B cell (primary cell): ENCODE measurements at regions not wholly inside any gene's neighbourhood (a gene's known extent, or its start where the extent isn't known, plus 50 kb on each side); places are given as distances from the start of the nearest gene placed in this dataset.

Experiments used
- ATAC-seq: fragments of 200-7000 bp; cut with Tn5 transposase; one replicate; pipeline ENCODE4 v1.10.0; 2021; ENCODE audit warnings: low read depth, mild to moderate bottlenecking, moderate number of reproducible peaks, moderate library complexity
- CTCF ChIA-PET: fragments of 350-600 bp; sonication (Branson Sonifier 250); formaldehyde crosslinking; loops from one replicate; lab custom pipeline; 2021; ENCODE audit warnings: antibody characterized with exemption, inconsistent platforms; lab: Charles Lee
- POLR2A ChIA-PET: fragments of 350-600 bp; sonication (Branson Sonifier 250); formaldehyde crosslinking; loops from one replicate; lab custom pipeline; 2021; ENCODE audit warnings: antibody characterized with exemption; lab: Charles Lee
- DNase-seq: peaks from one replicate; pipeline ENCODE4 v3.0.0; 2013
- H2AFZ ChIP-seq: 2 replicates; pipeline ENCODE4 v1.6.1; 2012; ENCODE audit warnings: mild to moderate bottlenecking, low read depth, low read length; ENCODE audit not compliant: insufficient read depth, poor library complexity, severe bottlenecking
- H3K27ac ChIP-seq, 2 donors: 1 replicate in 1 of 2; 2 replicates in 1 of 2; pipeline ENCODE4 v1.5.1; 2012 to 2013; ENCODE audit warnings: low read length in 2 of 2, mild to moderate bottlenecking in 2 of 2, moderate library complexity in 1 of 2
- H3K27me3 ChIP-seq, 4 experiments: fragments of 200-600 bp in 1 of 4; sonication (generic) in 1 of 4; replicated peaks in 1 of 4; 1 replicate in 2 of 4; 2 replicates in 2 of 4; pipeline versions ENCODE4 v1.6.1 to v1.7.0; 2013 to 2016; ENCODE audit warnings: low read length in 3 of 4, mild to moderate bottlenecking in 2 of 4, mixed read lengths in 1 of 4, moderate library complexity in 1 of 4; ENCODE audit not compliant: insufficient read depth in 4 of 4, control insufficient read depth in 3 of 4; ENCODE audit errors: control extremely low read depth in 1 of 4
- H3K36me3 ChIP-seq, 2 experiments: replicated peaks in 1 of 2; 1 replicate in 1 of 2; 2 replicates in 1 of 2; pipeline versions ENCODE4 v1.6.1 to v1.7.1; 2013; ENCODE audit warnings: low read length in 1 of 2; ENCODE audit not compliant: insufficient read depth in 2 of 2, control insufficient read depth in 1 of 2; ENCODE audit errors: control extremely low read depth in 1 of 2, extremely low read depth in 1 of 2
- H3K4me1 ChIP-seq, 2 donors: fragments of 200-600 bp in 1 of 2; sonication (generic) in 1 of 2; 1 replicate in 1 of 2; 2 replicates in 1 of 2; pipeline versions ENCODE4 v1.5.1 to v1.6.1; 2013 to 2017; ENCODE audit warnings: low read length in 2 of 2; ENCODE audit not compliant: control insufficient read depth in 2 of 2, insufficient read depth in 2 of 2
- H3K4me2 ChIP-seq: replicated peaks from 2 replicates; pipeline ENCODE3; 2012; ENCODE audit warnings: mild to moderate bottlenecking, low read depth, low read length; ENCODE audit not compliant: poor library complexity, severe bottlenecking
- H3K4me3 ChIP-seq, 5 experiments: fragments of 200-600 bp in 1 of 5; sonication (generic) in 1 of 5; 1 replicate in 3 of 5; 2 replicates in 2 of 5; pipeline versions ENCODE4 v1.5.1 to v1.7.0; 2011 to 2016; ENCODE audit warnings: low read length in 4 of 5, mild to moderate bottlenecking in 4 of 5, low read depth in 2 of 5, control low read depth in 1 of 5, moderate library complexity in 1 of 5; ENCODE audit not compliant: insufficient read depth in 1 of 5; ENCODE audit errors: control extremely low read depth in 1 of 5, extremely low read depth in 1 of 5
- H3K79me2 ChIP-seq: fragments of 200-600 bp; sonication (generic); one replicate; pipeline ENCODE4 v1.6.0; 2016; ENCODE audit warnings: low read length; ENCODE audit not compliant: control insufficient read depth, insufficient read depth
- H3K9ac ChIP-seq: fragments of 200-600 bp; sonication (generic); 2 replicates; pipeline ENCODE4 v1.6.1; 2017; ENCODE audit warnings: mild to moderate bottlenecking, low read length, moderate library complexity
- H3K9me3 ChIP-seq, 3 donors: one replicate each; pipeline versions ENCODE4 v1.6.1 to v1.7.1; 2013; ENCODE audit warnings: low read length in 2 of 3; ENCODE audit not compliant: control insufficient read depth in 2 of 3, insufficient read depth in 1 of 3; ENCODE audit errors: control extremely low read depth in 1 of 3
- H4K20me1 ChIP-seq: 2 replicates; pipeline ENCODE4 v1.6.0; 2012; ENCODE audit warnings: mild to moderate bottlenecking, low read length; ENCODE audit not compliant: insufficient read depth, control insufficient read depth, poor library complexity, severe bottlenecking
- H3K27ac Mint-ChIP-seq: one replicate; pipeline ENCODE4 v1.8.0; 2021; ENCODE audit warnings: mixed read lengths
- H3K27me3 Mint-ChIP-seq: one replicate; pipeline ENCODE4 v1.8.0; 2021; ENCODE audit warnings: mixed read lengths
- H3K4me1 Mint-ChIP-seq: one replicate; pipeline ENCODE4 v1.8.0; 2021; ENCODE audit warnings: mixed read lengths
- H3K4me3 Mint-ChIP-seq: one replicate; pipeline ENCODE4 v1.8.0; 2021; ENCODE audit warnings: mixed read lengths
- H3K9me3 Mint-ChIP-seq: one replicate; pipeline ENCODE4 v1.8.0; 2022; ENCODE audit warnings: mixed read lengths; ENCODE audit not compliant: insufficient read depth
- EZH2 ChIP-seq: IDR thresholded peaks from 2 replicates; pipeline ENCODE4 v1.6.1; 2012; ENCODE audit warnings: borderline replicate concordance, low read depth, mild to moderate bottlenecking, moderate library complexity, low read length; ENCODE audit not compliant: insufficient read depth, poor library complexity, severe bottlenecking
- WGBS: methylation state at CpG from one replicate; pipeline ENCODE4 v1.1.5; 2013; ENCODE audit warnings: missing lambda C conversion rate; ENCODE audit not compliant: insufficient coverage; 5-methylcytosine and 5-hydroxymethylcytosine counted together
- intact Hi-C: fragments of 100-400 bp; cut with micrococcal nuclease; formaldehyde crosslinking; loops from one replicate; pipeline ENCODE4 v1.10.0; 2022
- TF ChIP-seq, protein P1 (sequence below): fragments of 200-600 bp; IDR thresholded peaks from one replicate; pipeline ENCODE4 v1.8.0; 2022; ENCODE audit warnings: antibody characterized with exemption, mild to moderate bottlenecking

DNA sequence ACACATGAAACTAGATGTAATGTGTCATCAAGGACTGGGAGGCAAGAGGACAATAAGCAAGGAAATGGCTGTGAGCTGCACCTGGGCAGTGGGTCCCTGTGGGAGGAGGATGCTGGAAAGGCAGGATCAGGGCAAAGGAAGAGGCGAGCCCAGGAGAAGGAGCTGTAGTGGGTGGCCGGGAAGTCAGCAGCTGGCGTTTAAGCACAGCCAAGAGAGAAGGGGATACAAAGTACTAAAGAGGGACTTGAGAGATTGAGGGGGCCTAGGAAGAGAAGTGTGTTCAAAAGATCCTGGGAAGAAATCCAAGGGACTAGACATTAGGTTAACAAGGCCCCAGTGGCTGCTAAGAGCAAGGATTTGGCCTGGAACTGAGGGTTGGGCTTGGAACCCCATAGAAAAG lies 188.5 kb upstream of the SLC24A5 start:
- TF ChIP-seq, protein P1, sequence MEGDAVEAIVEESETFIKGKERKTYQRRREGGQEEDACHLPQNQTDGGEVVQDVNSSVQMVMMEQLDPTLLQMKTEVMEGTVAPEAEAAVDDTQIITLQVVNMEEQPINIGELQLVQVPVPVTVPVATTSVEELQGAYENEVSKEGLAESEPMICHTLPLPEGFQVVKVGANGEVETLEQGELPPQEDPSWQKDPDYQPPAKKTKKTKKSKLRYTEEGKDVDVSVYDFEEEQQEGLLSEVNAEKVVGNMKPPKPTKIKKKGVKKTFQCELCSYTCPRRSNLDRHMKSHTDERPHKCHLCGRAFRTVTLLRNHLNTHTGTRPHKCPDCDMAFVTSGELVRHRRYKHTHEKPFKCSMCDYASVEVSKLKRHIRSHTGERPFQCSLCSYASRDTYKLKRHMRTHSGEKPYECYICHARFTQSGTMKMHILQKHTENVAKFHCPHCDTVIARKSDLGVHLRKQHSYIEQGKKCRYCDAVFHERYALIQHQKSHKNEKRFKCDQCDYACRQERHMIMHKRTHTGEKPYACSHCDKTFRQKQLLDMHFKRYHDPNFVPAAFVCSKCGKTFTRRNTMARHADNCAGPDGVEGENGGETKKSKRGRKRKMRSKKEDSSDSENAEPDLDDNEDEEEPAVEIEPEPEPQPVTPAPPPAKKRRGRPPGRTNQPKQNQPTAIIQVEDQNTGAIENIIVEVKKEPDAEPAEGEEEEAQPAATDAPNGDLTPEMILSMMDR, result no peak
- no peak for TF ChIP-seq EZH2

DNA sequence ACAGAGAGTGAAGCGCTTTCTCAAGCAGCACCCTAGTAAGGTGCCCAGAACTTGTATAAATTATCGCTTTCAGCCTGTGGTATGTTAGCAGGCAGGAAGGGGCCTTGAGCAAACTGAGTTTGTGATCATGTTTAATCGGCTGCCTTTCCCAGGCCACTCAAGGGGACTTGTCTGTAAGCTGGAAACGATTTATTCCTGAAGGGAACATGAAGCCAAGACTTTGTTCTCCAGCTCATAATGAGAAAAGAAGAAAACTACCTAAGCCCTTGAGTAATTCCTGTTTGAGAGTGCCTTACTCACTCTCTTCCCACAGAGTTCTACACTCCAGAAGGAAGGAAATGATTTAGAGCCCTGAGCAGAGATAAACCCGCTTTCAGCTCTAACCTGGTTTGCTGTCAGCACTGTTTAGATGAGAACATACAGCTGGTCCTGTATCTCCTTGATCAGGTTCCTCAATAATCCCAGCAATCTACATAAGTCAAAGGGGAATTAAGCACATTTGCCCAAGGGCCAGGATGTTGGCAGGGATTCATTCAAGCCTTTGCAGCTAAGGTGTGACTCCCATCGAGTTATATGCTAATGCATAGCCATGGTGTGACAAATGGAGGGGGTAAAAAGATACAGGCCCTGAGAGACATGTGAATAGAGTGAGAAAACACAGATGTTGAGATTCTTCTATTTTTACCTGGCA lies 187.7 kb upstream of the SLC24A5 start:
- no peak for TF ChIP-seq EZH2
- TF ChIP-seq, protein P1, result no peak
- POLR2A ChIA-PET, result no interaction called here
- 69% methylated on average over 3 of the region's 6 CpGs for WGBS
- Histone ChIP-seq H2AFZ (no peak overlapping the region), H3K4me3 (no peak overlapping the region), H3K27me3 (no peaks in the 10 kb centered on the region), H3K4me2 (no peak overlapping the region), H3K9ac (no peak overlapping the region), H3K9me3 (no peaks in the 10 kb centered on the region), H3K79me2 (no peaks in the 10 kb centered on the region), H3K4me1 (no peaks in the 10 kb centered on the region), H3K36me3 (no peaks in the 10 kb centered on the region), H4K20me1 (no peaks in the 10 kb centered on the region), H3K27ac (no peak overlapping the region)
- intact Hi-C loops, result no loop called here
- CTCF ChIA-PET, result no interaction called here
- H3K4me3 Mint-ChIP-seq, result no peak overlapping the region
- H3K9me3 Mint-ChIP-seq, result no peaks in the 10 kb centered on the region
- H3K27ac Mint-ChIP-seq, result no peak overlapping the region
- DNase-seq (no peak), ATAC-seq (no peak)
- H3K4me1 Mint-ChIP-seq, result no peaks in the 10 kb centered on the region
- peaks cover 14% of the 10 kb centered on the region for H3K27me3 Mint-ChIP-seq

More for the DNA sequence above, 188.5 kb upstream of the SLC24A5 start:
- no peak overlapping the region for H3K27ac Mint-ChIP-seq
- ATAC-seq, result no peak
- 95% methylated on average over 3 of the region's 3 CpGs for WGBS
- H3K27me3 ChIP-seq, result no peaks in the 10 kb centered on the region
- H3K4me2 ChIP-seq, result no peak overlapping the region
- peaks cover 14% of the 10 kb centered on the region for H3K27me3 Mint-ChIP-seq
- no peak overlapping the region for H3K4me3 ChIP-seq
- H3K27ac ChIP-seq, result no peak overlapping the region
- H3K9me3 Mint-ChIP-seq, result no peaks in the 10 kb centered on the region
- CTCF ChIA-PET, result no interaction called here
- no peaks in the 10 kb centered on the region for H3K79me2 ChIP-seq
- no peaks in the 10 kb centered on the region for H3K9me3 ChIP-seq
- H3K36me3 ChIP-seq, result no peaks in the 10 kb centered on the region
- no peaks in the 10 kb centered on the region for H3K4me1 ChIP-seq
- no peak overlapping the region for H2AFZ ChIP-seq
- H3K4me3 Mint-ChIP-seq, result no peak overlapping the region
- H3K4me1 Mint-ChIP-seq, result no peaks in the 10 kb centered on the region
- intact Hi-C loops, result no loop called here
- H4K20me1 ChIP-seq, result no peaks in the 10 kb centered on the region
- no peak for DNase-seq
- POLR2A ChIA-PET, result no interaction called here
- H3K9ac ChIP-seq, result no peak overlapping the region
